ENCODE measurements at regions not wholly inside any gene's neighbourhood (a gene's known extent, or its start where the extent isn't known, plus 50 kb on each side); places are given as distances from the start of the nearest gene placed in this dataset.

- Histone ChIP-seq H3K79me2 (ENCODE audit: insufficient read depth, low read length) (no peaks in the 10 kb centered on the region), H3K23me2 (ENCODE audit: insufficient read length, low read depth, low read length, poor library complexity, severe bottlenecking) (no peaks in the 10 kb centered on the region), H2BK20ac (ENCODE audit: low read depth, low read length, poor library complexity, severe bottlenecking) (no peak overlapping the region), H3K4ac (ENCODE audit: low read depth, low read length) (no peak overlapping the region), H3K56ac (ENCODE audit: insufficient read length, low read depth, low read length) (no peak overlapping the region), H3K18ac (ENCODE audit: insufficient read length, low read depth, low read length) (no peak overlapping the region), H3K4me2 (ENCODE audit: insufficient read depth, insufficient read length, low read length) (no peak overlapping the region), H3K79me1 (ENCODE audit: insufficient read depth, low read depth, low read length, poor library complexity, severe bottlenecking) (no peaks in the 10 kb centered on the region), H2BK120ac (ENCODE audit: low read depth, low read length, poor library complexity, severe bottlenecking) (no peak overlapping the region), H3K27me3 (ENCODE audit: insufficient read depth, low read length) (no peaks in the 10 kb centered on the region), H2BK15ac (ENCODE audit: low read depth, low read length) (no peak overlapping the region), H3K4me1 (ENCODE audit: insufficient read depth, low read length) (peaks cover 6% of the 10 kb centered on the region; the same call in 1 of the 2 replicates), H3K27ac (ENCODE audit: insufficient read length, low read depth, low read length) (no peak overlapping the region), H3K14ac (ENCODE audit: insufficient read depth, low read length) (no peak overlapping the region), H4K20me1 (ENCODE audit: control insufficient read depth, insufficient read depth, insufficient read length) (no peaks in the 10 kb centered on the region), H2AFZ (ENCODE audit: low read length) (no peak overlapping the region), H4K91ac (ENCODE audit: insufficient read length, low read depth, low read length) (no peak overlapping the region), H2BK5ac (ENCODE audit: insufficient read length, low read length) (no peak overlapping the region), H3T11ph (ENCODE audit: low read length) (no peak overlapping the region), H4K5ac (ENCODE audit: insufficient read length, low read depth, low read length) (no peak overlapping the region), H4K8ac (replicated peaks; ENCODE audit: insufficient read length, low read depth, low read length) (no peak overlapping the region), H2BK12ac (ENCODE audit: insufficient read length, low read depth, low read length) (no peak overlapping the region), H3K23ac (ENCODE audit: insufficient read length, low read depth, low read length) (no peak overlapping the region), H3K9ac (ENCODE audit: extremely low read depth, insufficient read length, low read length) (no peak overlapping the region), H3K9me3 (ENCODE audit: control insufficient read depth, low read depth, low read length) (no peaks in the 10 kb centered on the region), H2AK5ac (ENCODE audit: insufficient read length, low read length) (no peak overlapping the region)
- Mint-ChIP-seq H3K36me3 (ENCODE audit: insufficient read depth in 1 of 3, low read depth in 3 of 3) (no peaks in the 10 kb centered on the region), H3K27ac (no peak overlapping the region), H3K4me1 (peaks cover 22 to 29% of the 10 kb centered on the region in 2 experiments), H3K27me3 (ENCODE audit: low read depth) (peaks cover 5% of the 10 kb centered on the region), H3K9me3 (no peaks in the 10 kb centered on the region), H3K4me3 (no peak overlapping the region)
- no peak for DNase-seq
- TF ChIP-seq CTCF (conservative IDR thresholded peaks at IDR 0.05) = no peak
- no CpG with 5 or more reads among the region's 9 CpGs for WGBS (ENCODE audit: extremely low coverage, insufficient read length, low lambda C conversion rate)
These were observed 157.5 kb upstream of the ID2 start for GRCh38 chr2:8524388-8524787.

Measured in H9 (cell line).